ENCODE measurements at regions not wholly inside any gene's neighbourhood (a gene's known extent, or its start where the extent isn't known, plus 50 kb on each side); places are given as distances from the start of the nearest gene placed in this dataset.
"Not testable (repeated sequence)": the region's sequence is repeated elsewhere in the genome, so short reads cannot be mapped to it uniquely, and the experiment has no call there.

DNA sequence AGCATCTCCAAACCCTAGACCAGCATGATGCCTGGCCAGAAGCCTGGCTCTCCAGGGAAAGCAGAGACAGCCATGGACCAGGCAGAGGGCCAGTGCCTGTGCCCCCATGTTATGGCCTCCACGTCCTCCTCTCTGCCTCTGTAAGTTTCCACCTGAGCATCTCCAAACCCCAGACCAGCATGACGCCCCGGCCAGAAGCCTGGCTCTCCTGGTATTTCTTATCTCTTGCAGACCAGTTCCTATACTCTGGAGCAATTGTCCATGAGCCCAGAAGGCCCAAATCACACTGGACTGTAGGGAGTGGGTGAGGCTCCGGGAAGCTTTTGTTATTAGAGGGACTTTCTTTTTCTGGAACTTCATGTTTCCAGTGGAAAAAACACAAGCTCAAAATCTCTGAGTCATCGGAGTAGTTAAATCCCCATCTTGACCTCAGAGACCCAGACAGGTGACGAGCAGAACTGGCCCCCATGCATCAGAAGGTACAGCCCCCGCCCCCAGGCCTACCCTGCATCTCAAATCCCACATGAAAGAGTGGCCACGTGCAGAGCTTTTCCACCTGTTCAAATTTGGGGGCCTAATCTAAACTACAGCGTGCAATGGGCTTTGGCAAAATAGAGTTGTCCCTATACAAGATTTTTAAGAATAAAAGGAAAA lies 110.2 kb upstream of the FOXQ1 start:
- DNase-seq (ENCODE audit: low spot score) = no peak

DNA sequence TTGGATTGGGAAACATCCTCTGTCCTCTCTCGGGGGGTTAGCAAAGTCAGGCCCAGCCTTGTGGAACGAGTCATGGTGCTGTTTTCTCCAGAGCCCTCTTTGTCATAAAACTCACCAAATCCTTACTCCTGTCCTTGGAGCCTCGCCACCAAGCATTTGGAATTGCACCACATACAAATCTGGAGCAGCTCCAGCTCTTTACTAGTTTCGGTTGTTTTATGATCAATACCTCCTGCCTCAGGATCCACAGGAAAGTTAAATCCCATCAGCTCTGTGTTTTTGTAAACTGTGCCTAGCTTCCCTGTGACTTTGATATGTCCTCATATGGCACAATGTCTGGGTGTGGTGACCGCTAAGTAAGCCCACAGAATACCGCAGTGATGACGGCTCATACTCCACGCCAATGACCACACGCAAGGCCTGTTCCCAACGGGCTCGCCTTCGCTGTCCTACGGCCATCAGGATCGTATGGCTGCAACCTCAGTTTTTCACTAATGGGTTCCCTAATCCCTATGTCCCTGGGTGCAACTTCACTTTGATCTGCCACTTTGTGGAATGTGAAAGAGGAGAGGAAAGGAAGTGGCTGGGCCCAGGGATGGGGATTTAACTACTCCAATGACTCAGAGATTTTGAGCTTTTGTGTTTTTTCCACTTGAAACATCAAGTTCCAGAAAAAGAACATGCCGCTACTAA lies 111.3 kb upstream of the FOXQ1 start:
- no peak for DNase-seq (ENCODE audit: low spot score)

DNA sequence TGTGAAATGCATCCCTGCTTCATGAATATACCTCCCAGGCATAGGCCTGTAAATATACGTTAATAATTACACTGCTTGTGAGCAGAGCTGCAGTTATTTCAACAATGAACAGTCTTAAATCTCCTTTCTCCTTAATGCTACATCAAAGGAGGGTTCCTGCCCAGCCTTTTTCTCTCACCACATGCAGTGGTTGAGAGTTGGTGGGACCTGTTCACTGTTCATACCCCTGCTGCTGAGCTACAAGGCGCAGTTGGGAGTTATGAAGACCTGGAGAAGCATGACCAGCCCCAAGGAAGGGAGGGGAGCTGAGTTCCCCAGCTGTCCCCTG lies 111.9 kb upstream of the FOXQ1 start:
- no peak for DNase-seq (ENCODE audit: low spot score)

DNA sequence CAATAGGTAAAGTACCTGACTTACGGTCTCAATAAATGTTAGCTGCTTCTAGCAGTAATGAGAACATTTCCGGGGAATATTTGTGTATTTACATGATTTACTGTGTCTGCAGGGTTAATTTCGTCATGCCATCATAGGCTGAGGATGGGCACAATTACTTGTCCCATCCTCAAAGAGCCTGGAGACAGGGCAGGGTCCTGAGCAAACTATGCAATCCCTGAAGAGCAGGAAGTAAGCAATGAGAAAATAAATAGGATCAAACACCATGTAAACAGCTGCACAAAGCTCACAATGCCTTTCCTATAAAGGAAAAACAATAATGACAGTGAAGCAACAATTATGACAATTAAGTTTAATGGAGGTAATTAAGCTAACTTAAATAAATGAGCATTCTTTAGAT lies 114.6 kb upstream of the FOXQ1 start:
- no peak for DNase-seq (ENCODE audit: low spot score)

DNA sequence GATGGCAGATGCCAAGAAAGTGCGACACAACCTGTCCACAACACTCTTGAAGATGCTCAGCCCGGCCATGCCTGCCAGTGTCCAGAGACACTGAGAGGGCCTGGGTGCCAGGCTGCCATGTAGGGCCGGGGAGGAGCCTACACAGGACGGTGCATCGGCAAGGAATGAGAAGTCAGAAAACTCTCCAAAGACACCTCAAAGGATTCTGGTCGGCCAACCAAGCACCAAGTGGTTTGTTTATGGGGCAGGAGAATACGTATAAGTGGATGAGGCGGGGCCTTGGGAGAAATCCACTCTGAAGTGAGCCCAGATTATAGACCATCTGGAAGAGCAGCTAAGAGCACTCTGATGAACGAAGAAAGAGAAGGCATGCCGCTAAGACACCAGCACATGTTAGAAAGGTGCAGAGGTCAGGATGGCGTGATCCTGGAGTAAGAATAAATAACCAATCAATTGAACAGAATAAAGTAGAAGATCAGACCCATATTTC lies 120.7 kb upstream of the FOXQ1 start:
- no peak for DNase-seq (ENCODE audit: low spot score)

DNA sequence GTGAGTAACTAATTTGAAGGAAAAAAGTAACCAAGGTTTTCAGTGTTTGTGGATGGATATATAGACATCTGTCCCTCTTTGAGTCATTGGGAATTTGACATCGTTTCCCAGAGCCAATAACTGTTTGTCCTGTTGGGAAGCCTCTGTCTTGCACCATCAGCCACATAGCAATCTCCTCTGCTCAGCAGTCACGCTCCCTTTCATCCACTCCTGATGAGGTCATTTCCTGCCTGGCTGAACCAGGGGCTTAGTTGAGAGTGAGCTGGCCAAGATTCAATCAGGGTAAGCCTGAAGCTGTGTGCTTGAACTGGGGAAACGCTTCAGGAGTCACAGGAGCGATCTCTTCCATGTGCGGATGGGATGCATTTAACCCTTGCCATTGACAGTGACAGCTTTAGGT lies 121.5 kb upstream of the FOXQ1 start:
- no peak for DNase-seq (ENCODE audit: low spot score)

DNA sequence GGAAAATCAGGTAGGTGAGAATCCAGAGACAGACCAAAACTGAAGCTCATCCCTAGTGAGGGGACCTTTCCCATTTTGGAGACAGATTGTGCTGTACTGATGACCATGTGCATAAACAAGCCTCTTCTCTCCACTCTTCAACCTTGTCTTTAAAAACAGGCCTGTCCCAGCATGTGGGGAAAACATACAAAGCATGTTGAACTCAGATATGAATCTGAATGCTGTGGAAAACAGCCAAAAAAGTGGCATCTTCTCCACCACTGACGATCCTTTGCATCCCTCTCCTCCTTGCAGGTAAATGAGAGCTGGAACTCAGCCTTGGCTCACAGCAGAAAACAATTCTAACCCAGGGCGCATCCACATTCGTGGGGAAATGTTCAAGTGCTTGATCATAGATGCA lies 123.7 kb upstream of the FOXQ1 start:
- DNase-seq (ENCODE audit: low spot score) = no peak

DNA sequence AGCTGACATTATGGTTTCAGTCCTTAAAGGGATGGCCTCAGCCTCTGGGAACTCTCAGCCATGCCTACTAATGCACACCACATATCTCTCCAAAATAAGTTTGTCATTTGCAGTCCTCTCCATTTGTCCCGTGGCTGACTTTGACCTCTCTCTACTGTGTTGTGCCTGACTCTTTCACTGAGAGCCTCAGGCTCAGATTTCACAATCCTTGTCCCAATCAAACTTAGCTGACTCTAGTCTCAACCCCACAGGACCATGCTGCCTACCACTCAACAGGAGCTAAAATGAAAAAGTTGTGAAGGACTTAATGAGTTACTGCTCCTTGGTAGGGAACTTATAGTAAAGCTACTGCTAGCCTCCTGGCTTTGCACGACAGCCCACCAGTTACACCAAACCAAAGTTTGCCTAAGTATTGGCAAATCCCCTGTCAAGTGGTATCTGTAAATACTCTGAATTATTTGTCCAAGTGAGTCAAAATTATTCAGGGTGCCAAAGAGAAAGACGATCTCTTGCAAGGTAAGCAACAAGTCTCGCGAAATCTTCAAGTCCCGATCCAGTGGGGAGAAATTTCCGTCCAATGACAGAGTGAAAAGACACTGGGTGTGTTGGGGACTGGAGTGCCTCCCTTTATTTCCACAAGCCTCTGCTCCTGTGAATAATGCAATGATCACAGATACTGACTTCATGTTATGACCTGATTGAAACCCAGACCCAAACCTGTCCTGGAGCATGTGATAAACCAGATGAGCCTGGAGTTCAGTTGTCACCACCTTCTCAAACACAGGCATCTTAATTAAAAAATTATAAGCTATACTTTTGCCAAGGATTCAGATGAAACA lies 124.4 kb upstream of the FOXQ1 start:
- no peak for DNase-seq (ENCODE audit: low spot score)

DNA sequence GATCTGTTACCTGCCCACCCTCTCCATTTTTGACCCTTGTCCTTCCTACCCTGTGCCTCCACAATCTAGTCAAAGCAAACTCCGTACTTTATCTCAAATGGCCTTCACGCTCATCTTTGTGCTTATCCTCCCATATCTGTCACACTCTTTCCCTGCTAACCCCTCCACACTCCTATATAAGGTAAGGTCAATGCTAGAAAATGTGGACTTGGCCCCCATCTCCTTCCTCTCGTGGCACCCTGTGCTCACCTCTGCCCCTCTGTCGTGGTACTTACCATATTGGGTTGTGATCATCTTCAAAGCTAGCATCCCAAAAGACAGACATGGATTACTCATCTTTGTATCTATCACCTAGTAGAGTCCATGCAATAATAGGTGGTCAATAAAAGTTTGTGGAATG lies 127.6 kb upstream of the FOXQ1 start:
- no peak for DNase-seq (ENCODE audit: low spot score)

DNA sequence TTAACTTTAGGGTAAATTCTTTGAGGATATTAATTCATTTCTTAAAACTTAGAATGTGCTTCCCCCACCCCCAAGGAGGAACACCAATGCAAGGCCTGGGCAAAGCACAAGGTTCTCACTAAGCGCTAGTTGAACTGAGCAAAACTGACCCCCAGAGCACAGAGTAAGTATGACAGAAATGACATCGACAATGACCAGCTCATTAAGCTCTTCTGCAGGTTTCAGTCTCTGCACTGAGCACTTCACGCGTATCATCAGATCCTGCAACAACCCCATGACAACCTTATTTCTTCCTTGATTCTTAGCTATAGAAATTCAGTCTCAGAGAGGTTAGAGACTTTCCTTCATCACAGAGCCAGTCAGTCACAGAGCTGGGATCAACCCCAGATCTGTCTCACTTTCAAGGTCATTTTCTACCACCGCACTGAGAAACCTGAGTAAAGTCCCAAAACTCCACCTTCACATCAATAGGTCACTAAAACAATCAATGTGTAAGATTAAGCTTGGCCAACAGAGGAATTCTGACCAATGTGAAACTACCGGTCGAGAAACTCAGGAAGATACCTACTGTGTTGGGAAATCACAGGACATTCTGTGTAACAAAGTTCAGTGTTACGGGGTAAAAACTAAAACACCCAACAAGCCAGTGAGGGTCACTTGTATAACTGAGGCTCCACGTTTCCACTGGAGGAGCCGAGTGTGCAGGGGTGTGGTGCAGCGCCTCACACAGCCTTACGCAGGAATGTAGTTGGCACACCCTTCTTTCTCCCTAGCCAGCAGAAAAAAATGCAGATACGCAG lies 129.0 kb upstream of the FOXQ1 start:
- DNase-seq (ENCODE audit: low spot score) = no peak

DNA sequence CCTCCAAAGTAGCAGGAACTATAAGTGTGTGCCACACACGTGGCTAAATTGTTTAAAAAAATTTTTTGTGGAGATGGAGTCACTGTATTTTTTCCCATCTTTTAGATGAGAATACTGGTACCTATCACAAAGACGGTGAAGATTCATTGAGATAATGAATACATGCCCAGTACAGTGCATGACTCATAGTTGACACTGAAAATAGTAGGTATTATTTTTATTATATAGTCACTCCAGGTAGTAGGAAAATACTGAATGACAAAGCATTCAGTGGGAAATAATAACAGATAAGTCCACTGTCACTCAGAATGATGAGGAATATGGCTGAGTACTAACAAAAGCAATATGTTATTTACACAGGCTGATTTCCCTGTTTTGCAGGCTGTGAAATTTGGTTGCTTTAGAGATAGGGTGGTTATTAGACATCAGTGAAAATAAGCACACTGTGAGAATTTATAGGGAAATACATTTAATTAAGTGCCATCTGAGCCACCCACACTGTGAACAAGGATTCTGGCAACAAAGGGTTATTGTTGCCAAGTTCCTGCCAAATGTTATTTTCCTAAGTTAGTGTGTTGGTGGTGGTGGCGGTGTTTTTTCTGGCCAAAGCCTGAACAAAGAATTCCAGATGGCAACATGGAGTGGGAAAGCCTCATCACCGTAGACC lies 129.8 kb upstream of the FOXQ1 start:
- no peak for DNase-seq (ENCODE audit: low spot score)

DNA sequence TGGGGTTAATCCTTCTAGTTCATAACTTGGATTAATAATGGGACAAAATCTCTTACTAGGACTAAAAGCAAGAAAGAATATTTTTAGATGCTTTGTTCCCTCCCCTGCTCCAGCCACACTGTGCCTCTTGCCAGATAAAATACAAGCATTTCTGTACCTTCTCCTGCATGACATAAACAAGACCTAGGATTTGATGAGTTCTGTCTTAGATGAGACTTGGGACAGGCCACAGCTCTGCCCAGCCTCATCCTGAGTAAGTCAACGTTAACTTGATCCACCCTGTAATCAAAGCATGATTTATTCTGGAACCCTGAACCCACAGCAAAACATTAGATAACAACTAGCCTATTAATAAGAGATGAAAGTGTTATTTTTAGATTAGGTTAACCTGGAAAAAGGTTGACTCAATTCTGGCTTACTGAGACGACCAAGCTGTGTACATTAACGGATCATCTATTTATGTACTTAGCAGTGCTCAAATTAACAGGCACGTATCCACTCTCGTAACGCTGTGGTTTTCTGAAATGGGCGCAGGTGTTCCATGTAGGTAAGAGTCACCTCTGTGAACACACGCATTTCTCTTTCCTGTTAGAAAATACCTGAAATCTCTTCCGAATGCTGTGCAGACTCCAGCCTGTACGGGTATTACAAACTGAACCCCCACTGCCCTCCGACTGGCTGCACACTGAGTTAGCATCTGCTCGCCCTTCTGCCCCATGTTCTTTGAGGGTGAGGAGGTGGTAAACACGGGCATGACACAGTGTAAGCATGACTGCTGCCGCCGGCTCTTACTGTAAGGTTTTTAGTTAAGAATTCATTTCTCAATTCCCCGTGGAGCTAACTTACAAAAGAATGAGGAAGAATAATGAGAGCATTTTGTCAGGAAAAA lies 132.1 kb upstream of the FOXQ1 start:
- DNase-seq (ENCODE audit: low spot score) = no peak

DNA sequence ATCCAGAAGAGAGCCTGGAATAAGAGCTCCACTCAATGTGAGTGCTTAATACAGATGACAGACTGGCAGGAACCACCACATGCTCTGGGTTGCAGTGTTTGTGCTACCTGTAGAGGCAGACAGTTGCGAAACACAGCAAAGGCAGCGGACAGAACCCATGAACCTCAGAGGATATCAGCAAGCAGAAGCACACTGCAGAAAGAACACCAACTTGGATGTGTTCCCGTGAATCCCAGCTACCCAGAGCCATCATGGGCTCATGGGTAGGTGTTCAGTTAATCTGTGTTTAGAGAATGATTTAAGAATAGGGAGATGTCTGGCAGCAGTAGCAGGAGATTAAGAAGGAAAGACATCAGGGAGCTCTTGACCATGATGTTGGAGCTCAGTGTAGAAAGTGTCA lies 133.3 kb upstream of the FOXQ1 start:
- no peak for DNase-seq (ENCODE audit: low spot score)

DNA sequence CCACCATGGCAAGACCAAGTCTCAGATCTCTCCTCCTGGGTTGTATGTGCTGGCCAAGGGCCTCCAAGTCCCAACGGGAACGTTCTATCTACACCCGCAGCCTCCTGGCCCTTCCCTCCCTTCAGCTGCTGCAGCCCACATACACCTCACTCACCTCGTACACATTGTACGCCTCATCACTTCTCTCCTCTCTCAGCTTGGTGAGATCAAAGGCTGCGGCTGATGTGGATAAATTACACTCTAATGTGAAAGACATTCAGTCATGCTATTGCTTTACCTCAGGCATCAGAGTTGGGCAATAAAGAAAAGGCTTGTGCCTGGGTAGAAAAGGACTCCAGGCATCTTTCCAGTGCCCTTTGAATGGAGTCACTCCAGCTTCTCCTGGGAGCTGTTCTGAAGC lies 135.3 kb upstream of the FOXQ1 start:
- DNase-seq (ENCODE audit: low spot score) = no peak

DNA sequence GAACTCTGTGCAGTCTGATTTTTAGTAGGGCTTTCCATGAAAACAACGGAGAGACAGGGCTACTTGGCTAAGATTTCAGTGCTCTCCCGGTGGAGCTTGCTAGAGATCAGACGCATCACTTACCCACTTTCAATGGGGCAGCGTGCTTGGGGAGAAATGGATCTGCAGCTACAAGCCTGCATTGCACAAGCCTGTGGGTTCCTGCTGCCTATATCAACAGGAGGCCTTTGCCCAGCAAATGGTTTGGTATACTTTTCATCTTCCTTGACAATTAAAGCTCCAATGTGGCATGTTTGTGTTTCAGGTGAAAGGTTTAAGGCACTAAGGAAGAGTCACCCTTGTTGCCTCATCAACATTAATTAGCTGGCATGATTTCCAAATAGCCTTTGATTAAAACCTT lies 136.0 kb upstream of the FOXQ1 start:
- no peak for DNase-seq (ENCODE audit: low spot score)

DNA sequence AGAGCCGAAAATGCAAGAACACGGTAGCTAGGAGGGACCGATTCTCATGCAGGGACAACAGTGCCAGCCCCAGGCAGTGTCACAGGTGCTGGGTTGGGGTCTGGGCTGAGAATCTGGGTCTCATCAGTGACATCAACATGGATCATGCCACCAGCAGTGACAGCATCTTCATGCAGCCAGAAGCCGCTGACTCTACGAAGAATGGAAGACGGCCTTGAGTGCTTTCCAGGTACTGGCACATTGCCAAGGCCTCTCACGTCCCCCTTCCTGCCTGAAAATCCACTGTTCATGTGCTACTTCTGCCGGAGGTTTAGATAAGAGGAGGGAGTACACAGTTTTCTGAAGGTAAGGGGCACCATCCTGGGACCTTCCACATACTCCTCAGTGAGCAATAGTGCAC lies 141.1 kb upstream of the FOXQ1 start:
- DNase-seq (ENCODE audit: low spot score) = no peak

DNA sequence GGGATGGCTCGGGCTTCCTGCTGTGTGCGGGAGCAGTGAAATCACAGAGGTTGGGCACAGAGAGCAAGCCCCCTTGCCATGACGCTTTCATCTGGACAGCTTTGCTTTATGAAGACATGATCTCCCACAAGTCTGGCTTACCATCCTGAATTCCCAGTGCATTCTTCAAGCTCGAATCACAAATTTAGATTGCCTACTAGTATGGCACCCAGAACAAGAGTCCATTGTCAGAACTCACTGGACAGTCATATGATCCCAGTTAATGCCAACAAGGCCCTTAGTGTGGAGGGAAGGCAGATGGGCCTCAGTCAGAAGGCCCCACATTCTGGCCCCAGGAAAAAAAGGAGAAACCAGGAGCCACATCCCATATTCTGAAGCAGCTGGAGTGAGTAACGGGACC lies 147.3 kb upstream of the FOXQ1 start:
- no peak for DNase-seq (ENCODE audit: low spot score)

DNA sequence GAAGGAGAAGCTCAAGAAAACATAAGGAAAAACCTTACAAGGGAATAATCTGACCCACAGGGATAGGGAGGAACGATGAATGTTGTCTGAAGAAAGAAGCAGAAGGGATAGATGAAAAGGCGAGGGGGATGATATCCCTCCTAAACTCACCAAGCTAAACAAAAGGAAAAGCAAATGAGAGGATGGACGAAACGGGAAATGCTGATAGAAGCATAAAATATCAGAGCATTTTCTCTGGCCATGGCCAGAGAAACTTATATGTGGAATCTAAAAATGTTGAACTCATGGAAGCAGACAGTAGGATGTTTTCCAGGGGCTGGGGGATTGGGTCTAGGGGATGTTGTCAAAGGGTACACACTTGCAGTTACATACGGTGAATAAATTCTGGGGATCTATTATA lies 148.4 kb upstream of the FOXQ1 start:
- no peak for DNase-seq (ENCODE audit: low spot score)

DNA sequence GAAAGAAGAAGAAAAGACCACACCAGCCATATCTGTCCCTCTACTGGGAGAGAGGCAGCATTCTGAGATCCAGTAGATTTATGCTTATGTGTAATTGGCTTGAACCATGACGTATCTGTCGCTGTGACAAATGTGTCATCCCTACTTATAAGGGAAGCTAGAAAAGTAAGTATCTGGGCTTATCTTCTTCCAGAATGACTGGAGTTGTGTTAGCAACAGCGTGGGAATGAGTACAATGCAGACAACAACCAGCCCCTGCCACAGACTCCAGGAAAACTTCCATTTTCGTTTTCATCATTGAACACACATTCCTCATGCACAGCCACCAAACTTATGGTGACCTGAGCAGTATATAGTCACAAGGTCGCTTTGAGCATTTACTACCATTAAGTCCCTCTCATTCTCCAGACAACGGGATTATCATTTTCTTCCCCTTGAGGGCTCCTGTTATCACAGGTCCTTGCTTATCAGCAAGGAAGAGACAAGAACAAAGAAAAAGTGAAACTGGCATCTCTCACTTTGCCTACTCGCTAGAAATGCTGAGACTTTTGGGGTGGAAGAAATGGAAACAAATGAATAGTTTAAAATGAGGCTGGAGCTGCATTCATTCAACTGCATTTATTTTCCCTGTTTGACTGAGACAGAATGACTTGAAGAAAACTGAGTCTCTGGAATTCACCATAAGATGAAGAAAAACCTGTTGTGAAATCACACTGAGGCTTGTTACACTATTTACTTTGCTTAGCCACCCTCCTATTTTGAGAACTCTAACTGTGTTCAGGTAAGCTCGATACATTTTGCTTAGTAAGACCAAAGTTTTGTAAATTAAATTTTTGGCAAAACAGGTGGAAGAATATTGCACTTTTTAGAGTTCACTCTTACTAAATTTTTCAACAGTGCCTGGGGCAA lies 149.3 kb upstream of the FOXQ1 start:
- no peak for DNase-seq (ENCODE audit: low spot score)

DNA sequence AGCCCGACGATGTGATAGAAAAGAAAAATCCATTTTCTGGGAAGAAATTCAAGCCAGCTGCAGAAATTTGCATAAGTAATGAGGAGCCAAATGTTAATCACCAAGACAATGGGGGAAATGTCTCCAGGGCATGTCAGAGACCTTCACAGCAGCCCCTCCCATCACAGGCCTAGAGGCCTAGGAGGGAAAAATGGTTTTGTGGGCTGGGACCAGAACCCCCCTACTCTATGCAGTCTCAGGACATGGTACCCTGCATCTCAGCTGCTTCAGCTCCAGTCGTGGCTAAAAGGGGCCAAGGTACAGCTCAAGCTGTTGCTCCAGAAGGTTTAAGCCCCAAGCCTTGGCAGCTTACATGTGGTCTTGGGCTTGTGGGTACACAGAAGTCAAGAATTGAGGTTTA lies 155.5 kb upstream of the FOXQ1 start:
- not testable (repeated sequence) for DNase-seq (ENCODE audit: low spot score)
